Nephron (organoid): ENCODE measurements at regions not wholly inside any gene's neighbourhood (a gene's known extent, or its start where the extent isn't known, plus 50 kb on each side); places are given as distances from the start of the nearest gene placed in this dataset.
"Not testable (repeated sequence)": the region's sequence is repeated elsewhere in the genome, so short reads cannot be mapped to it uniquely, and the experiment has no call there.

Source experiments
- H3K27ac Mint-ChIP-seq, 3 experiments: 2 replicates each; pipeline ENCODE4 v1.8.0; 2020; ENCODE audit warnings: mixed read lengths in 3 of 3, mild to moderate bottlenecking in 2 of 3, moderate library complexity in 1 of 3
- H3K27me3 Mint-ChIP-seq: 2 replicates; pipeline ENCODE4 v1.8.0; 2021; ENCODE audit warnings: low read depth, mild to moderate bottlenecking, moderate library complexity, mixed read lengths
- H3K36me3 Mint-ChIP-seq: 2 replicates; pipeline ENCODE4 v1.8.0; 2020; ENCODE audit warnings: low read depth, mixed read lengths
- H3K4me1 Mint-ChIP-seq: 2 replicates; pipeline ENCODE4 v1.8.0; 2020; ENCODE audit warnings: mixed read lengths
- H3K4me3 Mint-ChIP-seq, 3 experiments: 2 replicates each; pipeline ENCODE4 v1.8.0; 2020; ENCODE audit warnings: mild to moderate bottlenecking in 3 of 3, mixed read lengths in 3 of 3, moderate library complexity in 2 of 3
- H3K9me3 Mint-ChIP-seq: 2 replicates; pipeline ENCODE4 v1.8.0; 2020; ENCODE audit warnings: mixed read lengths
- TF ChIP-seq, protein P1 (sequence below), 3 experiments: fragments of 200-600 bp; sonication (generic); IDR thresholded peaks; one replicate each; pipeline ENCODE4 v1.5.0; 2021; ENCODE audit warnings: antibody characterized with exemption in 3 of 3; ENCODE audit not compliant: unreplicated experiment in 3 of 3

- TF ChIP-seq, protein P1, sequence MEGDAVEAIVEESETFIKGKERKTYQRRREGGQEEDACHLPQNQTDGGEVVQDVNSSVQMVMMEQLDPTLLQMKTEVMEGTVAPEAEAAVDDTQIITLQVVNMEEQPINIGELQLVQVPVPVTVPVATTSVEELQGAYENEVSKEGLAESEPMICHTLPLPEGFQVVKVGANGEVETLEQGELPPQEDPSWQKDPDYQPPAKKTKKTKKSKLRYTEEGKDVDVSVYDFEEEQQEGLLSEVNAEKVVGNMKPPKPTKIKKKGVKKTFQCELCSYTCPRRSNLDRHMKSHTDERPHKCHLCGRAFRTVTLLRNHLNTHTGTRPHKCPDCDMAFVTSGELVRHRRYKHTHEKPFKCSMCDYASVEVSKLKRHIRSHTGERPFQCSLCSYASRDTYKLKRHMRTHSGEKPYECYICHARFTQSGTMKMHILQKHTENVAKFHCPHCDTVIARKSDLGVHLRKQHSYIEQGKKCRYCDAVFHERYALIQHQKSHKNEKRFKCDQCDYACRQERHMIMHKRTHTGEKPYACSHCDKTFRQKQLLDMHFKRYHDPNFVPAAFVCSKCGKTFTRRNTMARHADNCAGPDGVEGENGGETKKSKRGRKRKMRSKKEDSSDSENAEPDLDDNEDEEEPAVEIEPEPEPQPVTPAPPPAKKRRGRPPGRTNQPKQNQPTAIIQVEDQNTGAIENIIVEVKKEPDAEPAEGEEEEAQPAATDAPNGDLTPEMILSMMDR (IDR thresholded peaks at IDR 0.05; ENCODE audit: unreplicated experiment in 3 of 3) = no peak
- Mint-ChIP-seq H3K4me3 (no peak overlapping the region), H3K9me3 (peaks cover 3% of the 10 kb centered on the region), H3K27me3 (peaks cover 6% of the 10 kb centered on the region), H3K27ac (no peak overlapping the region), H3K36me3 (no peaks in the 10 kb centered on the region), H3K4me1 (peaks cover 12% of the 10 kb centered on the region)
Observed at GRCh38 chr5:159799701-159800100, 116.6 kb upstream of the ADRA1B start.

- Mint-ChIP-seq H3K9me3 (peaks cover 9% of the 10 kb centered on the region), H3K36me3 (no peaks in the 10 kb centered on the region), H3K27ac (no peak overlapping the region), H3K27me3 (peaks cover 6% of the 10 kb centered on the region), H3K4me1 (peaks cover 12% of the 10 kb centered on the region), H3K4me3 (no peak overlapping the region)
- TF ChIP-seq, protein P1 (IDR thresholded peaks at IDR 0.05; ENCODE audit: unreplicated experiment in 3 of 3) = no peak
Observed at GRCh38 chr5:159800131-159800840, 116.0 kb upstream of the ADRA1B start.

DNA sequence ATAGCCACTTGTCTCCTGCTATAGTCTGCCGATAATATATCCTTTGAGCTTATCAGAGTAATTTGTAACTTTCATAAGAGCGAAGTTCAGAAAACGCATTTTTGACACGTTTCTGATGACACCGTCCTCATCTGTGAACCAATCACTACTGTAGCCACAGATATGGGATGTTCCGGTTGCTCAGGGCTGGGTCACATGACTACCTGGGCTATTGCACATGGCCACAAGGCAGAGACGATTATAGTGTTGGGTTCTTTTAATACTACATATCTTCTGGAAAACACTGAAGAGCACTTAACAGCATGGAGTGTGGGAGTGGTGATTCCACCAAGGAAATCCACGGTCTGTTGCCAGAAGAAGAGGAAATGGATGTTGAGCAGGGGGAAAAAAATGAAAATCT lies 115.0 kb upstream of the ADRA1B start:
- H3K27me3 Mint-ChIP-seq = peaks cover 6% of the 10 kb centered on the region
- no peaks in the 10 kb centered on the region for H3K36me3 Mint-ChIP-seq
- TF ChIP-seq, protein P1 (IDR thresholded peaks at IDR 0.05; ENCODE audit: unreplicated experiment in 3 of 3) = no peak
- peaks cover 12% of the 10 kb centered on the region for H3K4me1 Mint-ChIP-seq
- peaks cover 9% of the 10 kb centered on the region for H3K9me3 Mint-ChIP-seq
- H3K4me3 Mint-ChIP-seq = no peak overlapping the region
- H3K27ac Mint-ChIP-seq = no peak overlapping the region

GRCh38 chr5:159802661-159803060 lies 113.6 kb upstream of the ADRA1B start:
- Mint-ChIP-seq H3K4me1 (peaks cover under 1% of the 10 kb centered on the region), H3K27me3 (peaks cover 6% of the 10 kb centered on the region), H3K4me3 (no peak overlapping the region), H3K27ac (no peak overlapping the region), H3K9me3 (peaks cover 17% of the 10 kb centered on the region), H3K36me3 (no peaks in the 10 kb centered on the region)
- TF ChIP-seq, protein P1 (IDR thresholded peaks at IDR 0.05; ENCODE audit: unreplicated experiment in 3 of 3) = no peak

DNA sequence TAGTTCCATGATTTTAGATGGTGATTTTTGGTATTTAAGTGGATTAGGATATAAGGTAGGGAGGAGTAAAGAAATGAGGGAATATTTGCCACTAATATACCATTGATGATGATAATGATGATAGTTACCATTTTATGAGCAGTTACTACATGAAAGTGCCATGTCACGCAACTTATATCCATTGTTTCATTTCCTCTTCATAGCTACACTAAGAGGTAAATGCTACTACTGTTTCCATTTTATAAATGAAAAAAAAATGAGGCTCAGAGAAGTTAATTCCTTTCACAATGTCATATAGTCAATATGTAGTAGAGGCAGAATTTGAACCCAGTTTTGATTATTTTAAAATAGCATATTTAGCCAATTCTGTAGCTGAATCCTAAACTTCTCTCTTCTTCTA lies 112.2 kb upstream of the ADRA1B start:
- no peaks in the 10 kb centered on the region for H3K4me1 Mint-ChIP-seq
- no peak overlapping the region for H3K27ac Mint-ChIP-seq
- H3K4me3 Mint-ChIP-seq = no peak overlapping the region
- H3K36me3 Mint-ChIP-seq = no peaks in the 10 kb centered on the region
- peaks cover 6% of the 10 kb centered on the region for H3K27me3 Mint-ChIP-seq
- TF ChIP-seq, protein P1 (IDR thresholded peaks at IDR 0.05; ENCODE audit: unreplicated experiment in 3 of 3) = no peak
- H3K9me3 Mint-ChIP-seq = peaks cover 17% of the 10 kb centered on the region

DNA sequence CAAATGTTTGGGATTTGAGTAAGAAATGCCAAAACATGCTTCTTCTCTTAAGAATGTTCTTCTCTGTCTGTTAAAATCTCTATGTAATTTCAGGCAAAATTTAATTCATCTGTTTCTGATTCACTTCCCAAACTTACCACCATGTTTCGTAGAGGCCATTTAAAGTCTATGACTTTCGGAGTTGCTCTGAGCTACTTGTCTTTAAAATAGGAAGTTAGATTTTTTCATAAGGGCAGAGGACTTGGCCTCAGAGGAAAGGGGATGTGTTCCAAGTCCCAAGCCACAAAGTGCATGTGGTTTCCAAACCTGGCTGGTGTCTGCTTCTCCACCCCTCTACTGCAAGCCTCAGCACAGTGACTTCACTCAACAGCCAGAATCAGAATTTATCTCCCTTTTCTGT lies 111.3 kb upstream of the ADRA1B start:
- H3K27ac Mint-ChIP-seq = no peak overlapping the region
- H3K9me3 Mint-ChIP-seq = peaks cover 20% of the 10 kb centered on the region
- peaks cover 8% of the 10 kb centered on the region for H3K27me3 Mint-ChIP-seq
- H3K4me1 Mint-ChIP-seq = no peaks in the 10 kb centered on the region
- H3K36me3 Mint-ChIP-seq = no peaks in the 10 kb centered on the region
- TF ChIP-seq, protein P1 (IDR thresholded peaks at IDR 0.05; ENCODE audit: unreplicated experiment in 3 of 3) = no peak
- no peak overlapping the region for H3K4me3 Mint-ChIP-seq

DNA sequence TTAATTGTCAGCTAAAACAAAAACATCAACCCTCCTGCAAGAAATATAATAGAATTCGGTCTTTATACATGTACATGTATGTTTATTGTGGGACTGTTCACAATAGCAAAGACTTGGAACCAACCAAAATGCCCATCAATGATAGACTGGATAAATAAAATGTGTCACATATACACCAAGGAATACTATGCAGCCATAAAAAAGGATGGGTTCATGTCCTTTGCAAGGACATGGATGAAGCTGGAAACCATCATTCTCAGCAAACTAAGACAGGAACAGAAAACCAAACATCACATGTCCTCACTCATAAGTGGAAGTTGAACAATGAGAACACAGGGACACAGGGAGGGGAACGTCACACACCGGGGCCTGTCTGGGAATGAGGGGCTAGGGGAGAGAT lies 109.1 kb upstream of the ADRA1B start:
- not testable (repeated sequence) for H3K36me3 Mint-ChIP-seq, H3K27me3 Mint-ChIP-seq, H3K27ac Mint-ChIP-seq, H3K4me1 Mint-ChIP-seq, H3K4me3 Mint-ChIP-seq
- peaks cover 20% of the 10 kb centered on the region for H3K9me3 Mint-ChIP-seq
